ENCODE measurements at regions not wholly inside any gene's neighbourhood (a gene's known extent, or its start where the extent isn't known, plus 50 kb on each side); places are given as distances from the start of the nearest gene placed in this dataset.
A peak's percentile ranks its signal among the peaks of the same experiment; 100 is the strongest.
"Not testable (repeated sequence)": the region's sequence is repeated elsewhere in the genome, so short reads cannot be mapped to it uniquely, and the experiment has no call there.

GRCh38 chr3:55267206-55267930 is 219.7 kb downstream of the WNT5A start:
- DNase-seq (ENCODE audit: low spot score in 2 of 2, unreplicated experiment in 2 of 2) = no peak
- H3K9me3 Mint-ChIP-seq = peaks cover 18% of the 10 kb centered on the region
- no peak overlapping the region for H3K27ac Mint-ChIP-seq
- H3K4me1 Mint-ChIP-seq = peaks cover 18% of the 10 kb centered on the region
- no peak overlapping the region for H3K4me3 Mint-ChIP-seq
- no peak for TF ChIP-seq CTCF (IDR thresholded peaks at IDR 0.05; ENCODE audit: unreplicated experiment)
- no peaks in the 10 kb centered on the region for H3K36me3 Mint-ChIP-seq
- H3K27me3 Mint-ChIP-seq (ENCODE audit: low read depth) = no peaks in the 10 kb centered on the region

DNA sequence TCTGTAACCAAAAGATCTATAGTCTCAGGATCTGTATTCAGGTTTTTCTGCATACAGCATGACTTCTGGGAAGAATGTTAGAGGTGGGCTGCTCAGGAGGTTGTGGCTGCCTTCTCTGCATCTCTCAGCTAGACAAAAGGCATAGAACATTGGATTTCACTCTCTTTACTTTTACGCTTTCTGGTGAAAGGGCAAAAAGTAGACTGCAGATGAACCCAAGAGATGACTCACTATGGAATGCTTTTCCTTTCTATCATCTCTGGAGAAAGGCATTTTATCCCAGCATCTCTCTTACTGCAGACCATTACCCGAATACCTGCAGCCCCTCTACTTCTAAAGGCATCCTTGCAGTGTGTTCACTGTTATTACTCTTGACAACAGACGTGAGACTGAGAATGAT is 222.2 kb downstream of the WNT5A start:
- H3K36me3 Mint-ChIP-seq = peaks cover 5% of the 10 kb centered on the region

DNA sequence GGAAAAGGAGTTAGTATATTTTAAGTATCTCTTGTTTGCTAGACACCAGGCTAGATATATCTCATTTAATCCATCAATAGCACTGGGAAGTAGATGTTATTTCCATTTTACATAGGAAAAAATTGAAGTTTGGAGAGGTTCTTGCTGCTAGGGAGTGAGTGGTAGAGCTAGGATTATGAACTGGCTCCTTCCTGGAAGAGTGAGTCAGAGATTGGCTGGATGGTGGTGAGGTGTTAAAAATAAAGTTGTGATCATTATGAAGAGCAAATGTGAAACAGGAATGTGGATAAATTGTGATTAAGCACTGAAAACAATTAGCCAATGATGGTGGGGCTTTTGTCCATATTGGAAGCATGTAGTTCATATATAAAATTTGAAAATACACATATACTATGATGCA is 234.2 kb downstream of the WNT5A start:
- no peak for TF ChIP-seq CTCF (IDR thresholded peaks at IDR 0.05; ENCODE audit: unreplicated experiment)
- no peak for DNase-seq (ENCODE audit: low spot score in 2 of 2, unreplicated experiment in 2 of 2)
- Mint-ChIP-seq H3K36me3 (peaks cover 12% of the 10 kb centered on the region), H3K4me1 (no peaks in the 10 kb centered on the region), H3K9me3 (peaks cover 33% of the 10 kb centered on the region), H3K4me3 (no peak overlapping the region), H3K27me3 (ENCODE audit: low read depth) (no peaks in the 10 kb centered on the region), H3K27ac (no peak overlapping the region)

More for the DNA sequence above, 222.2 kb downstream of the WNT5A start:
- H3K9me3 Mint-ChIP-seq = peaks cover 29% of the 10 kb centered on the region
- no peaks in the 10 kb centered on the region for H3K27me3 Mint-ChIP-seq (ENCODE audit: low read depth)
- DNase-seq (ENCODE audit: low spot score in 2 of 2, unreplicated experiment in 2 of 2) = no peak
- no peak overlapping the region for H3K27ac Mint-ChIP-seq
- no peak overlapping the region for H3K4me3 Mint-ChIP-seq
- H3K4me1 Mint-ChIP-seq = peaks cover 8% of the 10 kb centered on the region
- no peak for TF ChIP-seq CTCF (IDR thresholded peaks at IDR 0.05; ENCODE audit: unreplicated experiment)

DNA sequence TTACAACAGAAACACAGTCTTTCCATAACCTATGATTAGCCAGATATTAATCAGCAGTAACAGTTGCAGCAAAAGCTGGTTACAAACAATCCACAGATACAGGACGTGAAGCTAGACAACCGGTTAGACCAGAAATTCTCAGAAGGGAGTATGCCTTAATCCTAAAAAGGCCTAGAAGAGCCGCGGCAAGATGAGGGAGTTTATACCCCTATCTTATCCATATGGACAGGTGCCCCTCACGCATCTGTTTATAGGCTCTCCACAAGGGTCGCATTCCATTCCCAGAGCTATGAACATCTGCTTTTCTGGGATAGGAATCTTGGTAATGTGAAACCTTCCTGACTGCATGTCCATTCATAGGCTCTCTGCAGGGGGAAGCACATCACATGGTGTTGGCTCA is 237.9 kb downstream of the WNT5A start:
- DNase-seq (ENCODE audit: low spot score in 2 of 2, unreplicated experiment in 2 of 2); H3K27ac Mint-ChIP-seq; H3K27me3 Mint-ChIP-seq (ENCODE audit: low read depth); H3K4me3 Mint-ChIP-seq: not testable (repeated sequence)
- Mint-ChIP-seq H3K36me3 (peaks cover 14% of the 10 kb centered on the region), H3K4me1 (peaks cover 21% of the 10 kb centered on the region), H3K9me3 (peaks cover 36% of the 10 kb centered on the region)

DNA sequence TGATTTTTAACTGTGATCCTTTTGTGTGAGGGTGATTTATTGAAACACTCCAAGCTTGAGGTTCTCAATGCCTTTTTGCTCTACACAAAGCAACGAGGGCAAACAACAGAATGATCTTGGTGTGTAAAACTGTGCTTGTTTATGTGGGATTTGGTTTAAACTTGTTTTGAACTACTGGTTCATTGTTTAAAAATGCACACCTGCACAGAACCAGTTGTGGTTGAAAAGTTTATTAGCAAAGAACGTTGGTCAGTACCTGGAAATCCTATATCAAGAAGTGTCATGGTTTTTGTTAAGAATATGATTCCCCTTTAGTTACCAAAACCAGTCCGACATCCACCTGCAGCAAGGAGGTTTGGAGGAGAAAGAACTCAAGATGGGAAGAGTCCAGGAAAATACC is 239.4 kb downstream of the WNT5A start:
- DNase-seq (ENCODE audit: low spot score in 2 of 2, unreplicated experiment in 2 of 2) = no peak
- Mint-ChIP-seq H3K27me3 (ENCODE audit: low read depth) (no peaks in the 10 kb centered on the region), H3K27ac (no peak overlapping the region), H3K36me3 (peaks cover 14% of the 10 kb centered on the region), H3K4me1 (peaks cover 22% of the 10 kb centered on the region), H3K9me3 (peaks cover 32% of the 10 kb centered on the region), H3K4me3 (no peak overlapping the region)
- no peak for TF ChIP-seq CTCF (IDR thresholded peaks at IDR 0.05; ENCODE audit: unreplicated experiment)

DNA sequence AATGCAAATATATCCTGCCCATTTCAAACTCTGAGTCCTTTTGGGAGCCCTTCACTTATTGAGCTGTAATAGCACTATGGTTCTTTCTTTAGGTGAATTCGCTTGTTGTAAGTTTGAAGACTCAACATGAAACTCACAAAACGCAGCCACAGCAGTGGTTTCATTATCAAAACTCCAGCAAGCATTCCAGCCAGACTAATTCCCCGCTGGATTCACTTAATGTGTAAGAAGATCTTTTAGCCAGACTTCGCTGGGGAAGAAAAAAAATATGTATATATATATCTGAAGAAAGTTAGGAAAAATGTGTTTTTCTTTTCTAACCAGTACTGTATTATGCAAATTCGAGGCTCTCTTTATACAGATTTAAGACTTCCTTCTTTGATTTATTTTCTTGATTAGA is 241.1 kb downstream of the WNT5A start:
- H3K4me1 Mint-ChIP-seq = peaks cover 22% of the 10 kb centered on the region

More for the DNA sequence above, 241.1 kb downstream of the WNT5A start:
- H3K27ac Mint-ChIP-seq = no peak overlapping the region
- TF ChIP-seq CTCF (IDR thresholded peaks at IDR 0.05; ENCODE audit: unreplicated experiment) = no peak
- H3K9me3 Mint-ChIP-seq = peaks cover 28% of the 10 kb centered on the region
- H3K4me3 Mint-ChIP-seq = peak overlapping the region; percentile 44
- H3K27me3 Mint-ChIP-seq (ENCODE audit: low read depth) = no peaks in the 10 kb centered on the region
- peaks cover 14% of the 10 kb centered on the region for H3K36me3 Mint-ChIP-seq
- DNase-seq (ENCODE audit: low spot score in 2 of 2, unreplicated experiment in 2 of 2) = no peak

Data from mesothelial cell of epicardium (in vitro differentiated cells).